GM23338 (cell line): ENCODE measurements at regions not wholly inside any gene's neighbourhood (a gene's known extent, or its start where the extent isn't known, plus 50 kb on each side); places are given as distances from the start of the nearest gene placed in this dataset.

Source experiments
- ATAC-seq: fragments of 200-7000 bp; cut with Tn5 transposase; 3 replicates; pipeline ENCODE4 v1.9.1; 2020
- DNase-seq: peaks from one replicate; pipeline ENCODE4 v3.0.0-alpha.2; 2015; ENCODE audit warnings: low spot score
- H2AFZ ChIP-seq: fragments of 200-600 bp; sonication (generic); 2 replicates; pipeline ENCODE4 v1.8.0; 2016; ENCODE audit warnings: antibody characterized with exemption, mild to moderate bottlenecking, moderate library complexity
- H3F3A ChIP-seq: fragments of 200-600 bp; sonication (generic); replicated peaks from 2 replicates; pipeline ENCODE4 v1.8.0; 2017; ENCODE audit warnings: antibody characterized with exemption, mixed run types, low read depth
- H3K27ac ChIP-seq: fragments of 200-600 bp; sonication (generic); 2 replicates; pipeline ENCODE4 v1.6.1; 2016; ENCODE audit warnings: low read depth
- H3K27me3 ChIP-seq: fragments of 200-600 bp; sonication (generic); 2 replicates; pipeline ENCODE4 v1.8.0; 2016; ENCODE audit warnings: mild to moderate bottlenecking, mixed run types, moderate library complexity; ENCODE audit not compliant: insufficient read depth
- H3K36me3 ChIP-seq: fragments of 200-600 bp; sonication (generic); 2 replicates; pipeline ENCODE4 v1.8.0; 2016; ENCODE audit warnings: mild to moderate bottlenecking; ENCODE audit not compliant: insufficient read depth
- H3K4me1 ChIP-seq: fragments of 200-600 bp; sonication (generic); 2 replicates; pipeline ENCODE4 v1.8.0; 2016; ENCODE audit warnings: mild to moderate bottlenecking, moderate library complexity; ENCODE audit not compliant: insufficient read depth
- H3K4me2 ChIP-seq: fragments of 200-600 bp; sonication (generic); 2 replicates; pipeline ENCODE4 v1.7.1; 2017; ENCODE audit warnings: mixed run types
- H3K4me3 ChIP-seq: fragments of 200-600 bp; sonication (generic); 2 replicates; pipeline ENCODE4 v1.6.1; 2016; ENCODE audit warnings: mixed run types
- H3K79me2 ChIP-seq: fragments of 200-600 bp; sonication (generic); replicated peaks from 2 replicates; pipeline ENCODE4 v1.8.0; 2017; ENCODE audit warnings: mild to moderate bottlenecking; ENCODE audit not compliant: insufficient read depth
- H3K9me2 ChIP-seq: fragments of 200-600 bp; sonication (generic); 2 replicates; pipeline ENCODE4 v1.8.0; 2017; ENCODE audit not compliant: insufficient read depth
- H4K20me1 ChIP-seq: fragments of 200-600 bp; sonication (generic); replicated peaks from 2 replicates; pipeline ENCODE4 v1.8.0; 2017; ENCODE audit warnings: mild to moderate bottlenecking; ENCODE audit not compliant: insufficient read depth
- H3K27ac Mint-ChIP-seq: 2 replicates; pipeline ENCODE4 v1.8.0; 2020; ENCODE audit warnings: inconsistent platforms, mild to moderate bottlenecking, moderate library complexity, mixed read lengths
- H3K27me3 Mint-ChIP-seq: 3 replicates; pipeline ENCODE4 v1.8.0; 2022; ENCODE audit warnings: low read depth, mild to moderate bottlenecking, moderate library complexity, mixed read lengths, inconsistent platforms; ENCODE audit not compliant: insufficient read depth, poor library complexity
- H3K36me3 Mint-ChIP-seq: 3 replicates; pipeline ENCODE4 v1.8.0; 2021; ENCODE audit warnings: low read depth, mild to moderate bottlenecking, inconsistent platforms, moderate library complexity, mixed read lengths
- H3K4me1 Mint-ChIP-seq: 3 replicates; pipeline ENCODE4 v1.8.0; 2020; ENCODE audit warnings: mild to moderate bottlenecking, inconsistent platforms, mixed read lengths
- H3K4me3 Mint-ChIP-seq: 3 replicates; pipeline ENCODE4 v1.8.0; 2021; ENCODE audit warnings: moderate library complexity, mild to moderate bottlenecking, inconsistent platforms, mixed read lengths
- H3K9me3 Mint-ChIP-seq: 3 replicates; pipeline ENCODE4 v1.8.0; 2020; ENCODE audit warnings: moderate library complexity, mild to moderate bottlenecking, inconsistent platforms, mixed read lengths
- CREB1 ChIP-seq: fragments of 250-450 bp; sonication (Bioruptor Pico); IDR thresholded peaks from 2 replicates; pipeline ENCODE4 v1.5.0; 2020; ENCODE audit warnings: low read depth, mild to moderate bottlenecking, moderate library complexity
- EZH2 ChIP-seq: fragments of 200-600 bp; sonication (generic); IDR thresholded peaks from one replicate; pipeline ENCODE4 v1.8.0; 2017; ENCODE audit warnings: antibody characterized with exemption, mild to moderate bottlenecking, low read depth; ENCODE audit not compliant: unreplicated experiment
- EZH2phosphoT487 ChIP-seq: fragments of 200-600 bp; sonication (generic); IDR thresholded peaks from one replicate; pipeline ENCODE4 v1.8.1; 2018; ENCODE audit warnings: antibody characterized with exemption; ENCODE audit not compliant: unreplicated experiment
- JUNB ChIP-seq: IDR thresholded peaks from one replicate; pipeline ENCODE4 v1.6.1; 2016; ENCODE audit warnings: antibody characterized with exemption; ENCODE audit not compliant: unreplicated experiment
- NANOG ChIP-seq: IDR thresholded peaks from 2 replicates; pipeline ENCODE4 v1.6.1; 2016; ENCODE audit warnings: antibody characterized with exemption, borderline replicate concordance
- POLR2AphosphoS5 ChIP-seq: IDR thresholded peaks from 2 replicates; pipeline ENCODE4 v1.6.1; 2016; ENCODE audit warnings: antibody characterized with exemption, low read depth
- STAT1 ChIP-seq: IDR thresholded peaks from one replicate; pipeline ENCODE4 v1.6.1; 2016; ENCODE audit warnings: antibody characterized with exemption; ENCODE audit not compliant: unreplicated experiment
- ZNF114 ChIP-seq: fragments of 250-450 bp; sonication (Bioruptor Pico); IDR thresholded peaks from 2 replicates; pipeline ENCODE4 v1.5.0; 2020; ENCODE audit warnings: mild to moderate bottlenecking, moderate library complexity
- ZNF331 ChIP-seq: fragments of 250-450 bp; sonication (Bioruptor Pico); IDR thresholded peaks from 2 replicates; pipeline ENCODE4 v1.5.0; 2020; ENCODE audit warnings: low read depth, mild to moderate bottlenecking, moderate library complexity
- TF ChIP-seq, protein P1 (sequence below), 2 experiments: fragments of 200-600 bp in 1 of 2; sonication (generic) in 1 of 2; conservative IDR thresholded peaks; 2 replicates each; pipeline versions ENCODE4 v1.5.1 to v1.6.1; 2016 to 2017; ENCODE audit warnings: antibody characterized with exemption in 2 of 2, low read depth in 2 of 2, mild to moderate bottlenecking in 2 of 2, moderate library complexity in 1 of 2
- TF ChIP-seq, protein P2 (sequence below): IDR thresholded peaks from 2 replicates; pipeline ENCODE4 v1.6.1; 2016; ENCODE audit warnings: antibody characterized with exemption
- TF ChIP-seq, protein P3 (sequence below): IDR thresholded peaks from one replicate; pipeline ENCODE4 v1.6.1; 2018; ENCODE audit warnings: antibody characterized with exemption; ENCODE audit not compliant: unreplicated experiment

DNA sequence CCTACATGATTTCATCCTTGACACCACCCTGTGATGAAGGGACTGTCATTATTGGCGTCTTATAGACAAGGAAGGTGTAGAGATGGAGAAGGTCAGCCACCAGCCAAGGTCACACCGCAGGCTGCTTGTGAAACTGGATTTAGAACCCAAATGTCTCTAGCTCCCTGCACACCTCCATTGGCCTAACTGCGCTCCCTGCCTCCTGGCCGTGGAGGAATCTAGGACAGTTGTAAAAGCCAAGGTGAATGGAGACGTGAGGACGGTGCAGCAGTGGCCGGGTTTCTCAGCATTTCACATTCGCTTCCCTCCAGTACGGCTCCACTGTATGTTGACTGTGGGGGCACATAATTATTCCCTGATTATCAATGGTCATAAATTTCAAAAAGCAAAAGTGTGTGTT, 119.9 kb downstream of the NSG2 start (continued):
- TF ChIP-seq, protein P1, sequence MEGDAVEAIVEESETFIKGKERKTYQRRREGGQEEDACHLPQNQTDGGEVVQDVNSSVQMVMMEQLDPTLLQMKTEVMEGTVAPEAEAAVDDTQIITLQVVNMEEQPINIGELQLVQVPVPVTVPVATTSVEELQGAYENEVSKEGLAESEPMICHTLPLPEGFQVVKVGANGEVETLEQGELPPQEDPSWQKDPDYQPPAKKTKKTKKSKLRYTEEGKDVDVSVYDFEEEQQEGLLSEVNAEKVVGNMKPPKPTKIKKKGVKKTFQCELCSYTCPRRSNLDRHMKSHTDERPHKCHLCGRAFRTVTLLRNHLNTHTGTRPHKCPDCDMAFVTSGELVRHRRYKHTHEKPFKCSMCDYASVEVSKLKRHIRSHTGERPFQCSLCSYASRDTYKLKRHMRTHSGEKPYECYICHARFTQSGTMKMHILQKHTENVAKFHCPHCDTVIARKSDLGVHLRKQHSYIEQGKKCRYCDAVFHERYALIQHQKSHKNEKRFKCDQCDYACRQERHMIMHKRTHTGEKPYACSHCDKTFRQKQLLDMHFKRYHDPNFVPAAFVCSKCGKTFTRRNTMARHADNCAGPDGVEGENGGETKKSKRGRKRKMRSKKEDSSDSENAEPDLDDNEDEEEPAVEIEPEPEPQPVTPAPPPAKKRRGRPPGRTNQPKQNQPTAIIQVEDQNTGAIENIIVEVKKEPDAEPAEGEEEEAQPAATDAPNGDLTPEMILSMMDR (conservative IDR thresholded peaks at IDR 0.05; ENCODE audit: low read depth in 2 of 2) = no peak
- TF ChIP-seq STAT1 (no peak), JUNB (no peak), EZH2 (no peak), ZNF114 (CRISPR knock-in tag) (no peak), EZH2phosphoT487 (no peak)

DNA sequence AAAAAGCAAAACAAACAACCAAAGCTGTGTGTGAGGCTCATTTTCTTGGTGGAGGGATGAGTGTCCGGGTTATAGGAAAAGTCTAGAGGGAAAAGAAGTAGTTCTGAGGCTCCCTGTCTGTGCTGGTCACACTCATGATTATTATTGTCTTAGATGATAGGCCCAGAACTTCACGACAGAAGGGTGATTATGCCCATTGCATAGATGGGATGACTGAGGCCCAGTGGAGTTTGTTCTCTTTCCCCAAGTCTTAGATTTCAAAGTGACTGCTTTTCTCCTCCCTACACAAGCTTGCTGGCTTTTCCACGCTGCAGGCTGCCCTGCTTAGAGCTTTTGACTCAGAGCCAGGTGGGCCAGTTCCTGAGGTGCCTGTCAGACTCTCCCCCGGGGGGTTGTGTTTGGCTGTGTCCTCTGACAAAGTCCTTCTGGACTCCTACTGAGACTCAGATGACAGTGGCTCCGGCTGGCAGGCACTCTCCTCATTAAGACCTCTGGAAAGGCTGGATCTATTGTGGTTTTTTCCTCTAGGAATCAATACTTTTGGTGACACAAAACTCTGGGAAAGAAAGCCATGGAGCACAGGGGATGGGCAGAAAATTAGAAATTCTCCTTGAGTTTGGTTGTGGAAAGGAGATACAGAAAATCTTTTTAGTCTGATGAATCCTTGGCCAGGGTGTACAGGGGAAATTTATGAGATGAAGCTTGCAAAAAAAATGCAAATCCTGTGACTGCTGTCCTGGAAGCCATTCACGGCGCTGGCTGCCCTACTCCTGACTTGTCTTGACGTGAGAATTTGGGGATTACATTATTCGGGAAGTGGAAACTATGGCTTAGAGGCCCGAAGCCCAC, 120.9 kb downstream of the NSG2 start:
- Histone ChIP-seq H2AFZ (0 out of 2 replicates have a peak overlapping the region, but pooled peaks have one; percentile 38), H3K79me2 (no peaks in the 10 kb centered on the region), H3F3A (no peaks in the 10 kb centered on the region), H3K9me2 (no peaks in the 10 kb centered on the region), H3K27me3 (no peaks in the 10 kb centered on the region), H3K36me3 (no peaks in the 10 kb centered on the region), H4K20me1 (no peaks in the 10 kb centered on the region), H3K27ac (no peak overlapping the region), H3K4me1 (no peaks in the 10 kb centered on the region), H3K4me2 (no peak overlapping the region), H3K4me3 (no peak overlapping the region)
- Mint-ChIP-seq H3K4me3 (no peak overlapping the region), H3K27ac (no peak overlapping the region), H3K27me3 (peaks cover 9% of the 10 kb centered on the region), H3K36me3 (no peaks in the 10 kb centered on the region; the same call in 2 of the 3 replicates), H3K4me1 (no peaks in the 10 kb centered on the region), H3K9me3 (peaks cover 11% of the 10 kb centered on the region; the same call in 2 of the 3 replicates)
- DNase-seq (no peak), ATAC-seq (no peak)
- TF ChIP-seq JUNB = no peak
- TF ChIP-seq STAT1 = no peak
- TF ChIP-seq CREB1 (CRISPR knock-in tag) = no peak
- TF ChIP-seq EZH2phosphoT487 = no peak
- no peak for TF ChIP-seq ZNF331 (CRISPR knock-in tag)
- TF ChIP-seq, protein P1 (conservative IDR thresholded peaks at IDR 0.05; ENCODE audit: low read depth in 2 of 2) = no peak
- no peak for TF ChIP-seq NANOG
- TF ChIP-seq POLR2AphosphoS5 = no peak
- TF ChIP-seq, protein P2, sequence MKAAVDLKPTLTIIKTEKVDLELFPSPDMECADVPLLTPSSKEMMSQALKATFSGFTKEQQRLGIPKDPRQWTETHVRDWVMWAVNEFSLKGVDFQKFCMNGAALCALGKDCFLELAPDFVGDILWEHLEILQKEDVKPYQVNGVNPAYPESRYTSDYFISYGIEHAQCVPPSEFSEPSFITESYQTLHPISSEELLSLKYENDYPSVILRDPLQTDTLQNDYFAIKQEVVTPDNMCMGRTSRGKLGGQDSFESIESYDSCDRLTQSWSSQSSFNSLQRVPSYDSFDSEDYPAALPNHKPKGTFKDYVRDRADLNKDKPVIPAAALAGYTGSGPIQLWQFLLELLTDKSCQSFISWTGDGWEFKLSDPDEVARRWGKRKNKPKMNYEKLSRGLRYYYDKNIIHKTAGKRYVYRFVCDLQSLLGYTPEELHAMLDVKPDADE = no peak
- TF ChIP-seq, protein P3, sequence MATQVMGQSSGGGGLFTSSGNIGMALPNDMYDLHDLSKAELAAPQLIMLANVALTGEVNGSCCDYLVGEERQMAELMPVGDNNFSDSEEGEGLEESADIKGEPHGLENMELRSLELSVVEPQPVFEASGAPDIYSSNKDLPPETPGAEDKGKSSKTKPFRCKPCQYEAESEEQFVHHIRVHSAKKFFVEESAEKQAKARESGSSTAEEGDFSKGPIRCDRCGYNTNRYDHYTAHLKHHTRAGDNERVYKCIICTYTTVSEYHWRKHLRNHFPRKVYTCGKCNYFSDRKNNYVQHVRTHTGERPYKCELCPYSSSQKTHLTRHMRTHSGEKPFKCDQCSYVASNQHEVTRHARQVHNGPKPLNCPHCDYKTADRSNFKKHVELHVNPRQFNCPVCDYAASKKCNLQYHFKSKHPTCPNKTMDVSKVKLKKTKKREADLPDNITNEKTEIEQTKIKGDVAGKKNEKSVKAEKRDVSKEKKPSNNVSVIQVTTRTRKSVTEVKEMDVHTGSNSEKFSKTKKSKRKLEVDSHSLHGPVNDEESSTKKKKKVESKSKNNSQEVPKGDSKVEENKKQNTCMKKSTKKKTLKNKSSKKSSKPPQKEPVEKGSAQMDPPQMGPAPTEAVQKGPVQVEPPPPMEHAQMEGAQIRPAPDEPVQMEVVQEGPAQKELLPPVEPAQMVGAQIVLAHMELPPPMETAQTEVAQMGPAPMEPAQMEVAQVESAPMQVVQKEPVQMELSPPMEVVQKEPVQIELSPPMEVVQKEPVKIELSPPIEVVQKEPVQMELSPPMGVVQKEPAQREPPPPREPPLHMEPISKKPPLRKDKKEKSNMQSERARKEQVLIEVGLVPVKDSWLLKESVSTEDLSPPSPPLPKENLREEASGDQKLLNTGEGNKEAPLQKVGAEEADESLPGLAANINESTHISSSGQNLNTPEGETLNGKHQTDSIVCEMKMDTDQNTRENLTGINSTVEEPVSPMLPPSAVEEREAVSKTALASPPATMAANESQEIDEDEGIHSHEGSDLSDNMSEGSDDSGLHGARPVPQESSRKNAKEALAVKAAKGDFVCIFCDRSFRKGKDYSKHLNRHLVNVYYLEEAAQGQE = no peak
- no peak for TF ChIP-seq ZNF114 (CRISPR knock-in tag)
